MM.1S (cell line): ENCODE measurements at regions not wholly inside any gene's neighbourhood (a gene's known extent, or its start where the extent isn't known, plus 50 kb on each side); places are given as distances from the start of the nearest gene placed in this dataset.

Experiments
- CTCF ChIP-seq: fragments of 300-600 bp; sonication (generic); IDR thresholded peaks from 2 replicates; pipeline ENCODE4 v1.5.1; 2016; ENCODE audit warnings: antibody characterized with exemption, low read length, mixed read lengths
- EZH2 ChIP-seq: fragments of 300-600 bp; sonication (generic); optimal IDR thresholded peaks from 2 replicates; pipeline ENCODE3; 2017; ENCODE audit warnings: low read depth, mild to moderate bottlenecking, antibody characterized with exemption, low read length, mixed read lengths

- no peak for TF ChIP-seq EZH2
- TF ChIP-seq CTCF, result no peak
Observed at GRCh38 chr6:78693835-78694234, 173.5 kb upstream of the IRAK1BP1 start.
